ACC112 (cell line): ENCODE measurements at regions not wholly inside any gene's neighbourhood (a gene's known extent, or its start where the extent isn't known, plus 50 kb on each side); places are given as distances from the start of the nearest gene placed in this dataset.

ENCODE experiments used
- H2AFZ ChIP-seq: fragments of 200-600 bp; sonication (generic); one replicate; pipeline ENCODE4 v1.6.0; 2017; ENCODE audit warnings: antibody characterized with exemption, low read length; ENCODE audit not compliant: unreplicated experiment
- H3K27ac ChIP-seq: fragments of 200-600 bp; sonication (generic); 2 replicates; pipeline ENCODE4 v1.5.1; 2014; ENCODE audit warnings: low read depth, mild to moderate bottlenecking, antibody characterized with exemption, low read length, moderate library complexity
- H3K27me3 ChIP-seq: fragments of 200-600 bp; sonication (generic); 2 replicates; pipeline ENCODE4 v1.6.1; 2014; ENCODE audit warnings: mild to moderate bottlenecking, antibody characterized with exemption, low read length, moderate library complexity, mixed read lengths; ENCODE audit not compliant: insufficient read depth
- H3K36me3 ChIP-seq: fragments of 200-600 bp; sonication (generic); 2 replicates; pipeline ENCODE4 v1.6.1; 2016; ENCODE audit warnings: mild to moderate bottlenecking, antibody characterized with exemption, low read length, moderate library complexity, mixed read lengths; ENCODE audit not compliant: insufficient read depth
- H3K4me1 ChIP-seq: fragments of 200-600 bp; sonication (generic); one replicate; pipeline ENCODE4 v1.6.1; 2016; ENCODE audit warnings: low read length, mixed read lengths; ENCODE audit not compliant: insufficient read depth, unreplicated experiment, control insufficient read depth
- H3K4me3 ChIP-seq: fragments of 200-600 bp; sonication (generic); 2 replicates; pipeline ENCODE4 v1.5.1; 2014; ENCODE audit warnings: mild to moderate bottlenecking, low read depth, low read length
- H3K79me2 ChIP-seq: fragments of 200-600 bp; sonication (generic); one replicate; pipeline ENCODE4 v1.6.0; 2016; ENCODE audit warnings: low read length; ENCODE audit not compliant: control insufficient read depth, unreplicated experiment, insufficient read depth

DNA sequence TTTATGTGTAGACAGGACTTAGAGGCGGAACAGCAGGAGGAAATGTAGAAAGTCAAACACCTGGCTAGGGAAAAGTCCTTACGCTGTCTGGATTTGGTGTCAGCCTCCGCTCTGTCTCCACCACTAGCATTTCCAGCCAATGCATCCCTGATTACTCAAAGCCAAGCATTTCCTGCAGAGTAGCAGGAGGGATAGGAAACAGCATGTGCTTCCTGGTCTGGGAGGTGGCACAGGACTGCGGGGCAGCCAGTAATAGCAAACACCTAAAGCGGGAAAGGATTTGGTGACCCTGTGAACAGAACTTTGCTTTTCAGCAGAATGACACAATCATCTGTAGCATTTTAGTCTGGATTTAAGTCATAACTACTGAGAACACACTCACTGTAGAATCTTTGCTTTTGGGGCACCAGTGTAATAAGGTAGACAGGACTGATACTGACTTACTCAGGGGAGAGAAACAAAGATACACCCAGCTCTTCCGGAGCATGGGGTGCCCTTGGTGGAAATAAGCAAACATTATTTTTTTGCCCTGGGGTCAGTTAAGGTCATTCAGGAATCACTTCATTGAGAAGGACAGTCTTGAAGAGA is 133.3 kb upstream of the AHI1 start:
- Histone ChIP-seq H3K4me1 (no peaks in the 10 kb centered on the region), H3K27ac (no peak overlapping the region), H3K36me3 (no peaks in the 10 kb centered on the region), H3K27me3 (no peaks in the 10 kb centered on the region), H3K4me3 (no peak overlapping the region), H2AFZ (no peak overlapping the region), H3K79me2 (no peaks in the 10 kb centered on the region)

DNA sequence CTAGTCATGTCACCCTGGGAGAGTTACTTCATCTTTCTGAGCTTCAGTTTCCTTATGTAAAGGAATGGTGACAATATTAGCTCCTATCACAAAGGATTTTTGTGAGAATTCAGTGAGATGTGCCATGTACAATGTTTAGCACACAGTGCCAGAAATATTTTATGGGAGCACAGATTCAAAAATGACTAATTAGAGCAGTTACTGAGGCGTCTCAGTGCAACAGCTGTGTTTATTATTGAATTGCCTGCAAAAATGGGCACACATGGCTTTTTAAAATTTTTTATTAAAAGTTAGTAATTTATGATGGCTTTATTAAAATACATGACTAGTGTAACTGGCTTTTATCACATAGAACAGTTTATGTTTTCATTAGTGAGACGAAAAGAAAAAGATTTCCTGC is 134.3 kb upstream of the AHI1 start:
- no peaks in the 10 kb centered on the region for H3K36me3 ChIP-seq
- no peaks in the 10 kb centered on the region for H3K79me2 ChIP-seq
- no peak overlapping the region for H3K4me3 ChIP-seq
- no peaks in the 10 kb centered on the region for H3K27me3 ChIP-seq
- H2AFZ ChIP-seq: no peak overlapping the region
- H3K27ac ChIP-seq: no peak overlapping the region
- no peaks in the 10 kb centered on the region for H3K4me1 ChIP-seq

DNA sequence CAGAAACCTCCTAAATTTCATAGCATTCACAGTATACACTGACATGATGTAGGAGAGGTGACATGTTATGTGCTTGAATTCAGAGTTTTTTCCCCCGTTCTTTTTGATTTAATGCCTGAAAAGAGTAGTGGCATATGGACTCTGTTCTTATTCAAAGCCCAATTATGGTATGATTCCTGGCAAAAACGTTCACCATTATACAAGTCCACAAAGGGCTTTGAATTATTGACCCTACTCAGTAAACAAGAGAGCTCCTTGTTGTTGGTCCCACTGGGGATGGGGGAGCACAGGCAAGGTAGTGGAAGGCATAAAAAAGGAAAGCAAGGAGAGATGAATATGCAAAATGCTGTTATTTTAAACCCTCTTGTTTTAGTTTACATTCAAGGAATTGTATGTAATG is 136.0 kb upstream of the AHI1 start:
- Histone ChIP-seq H3K27ac (no peak overlapping the region), H3K4me1 (no peaks in the 10 kb centered on the region), H3K27me3 (no peaks in the 10 kb centered on the region), H3K4me3 (no peak overlapping the region), H2AFZ (no peak overlapping the region), H3K36me3 (no peaks in the 10 kb centered on the region), H3K79me2 (no peaks in the 10 kb centered on the region)

DNA sequence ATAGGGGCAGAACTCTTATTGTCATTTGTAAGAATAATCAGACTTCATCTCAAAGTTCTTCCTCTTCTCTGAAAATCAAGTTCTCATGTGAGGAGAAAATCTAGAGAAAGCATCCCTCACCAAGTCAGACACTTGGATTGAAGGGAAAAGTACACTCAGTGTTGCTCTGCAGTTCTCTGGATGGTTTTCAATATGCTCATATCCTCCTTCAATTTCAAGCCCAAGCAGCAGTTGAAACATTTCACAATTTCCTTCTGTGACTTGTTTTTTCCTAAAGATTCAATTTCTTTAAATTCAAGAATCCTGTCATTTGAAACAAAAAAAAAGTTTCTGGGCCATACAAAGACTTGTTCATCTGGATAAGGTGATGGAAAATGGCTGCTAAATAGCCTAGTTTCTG is 140.2 kb upstream of the AHI1 start:
- Histone ChIP-seq H3K27me3 (no peaks in the 10 kb centered on the region), H3K36me3 (no peaks in the 10 kb centered on the region), H3K4me3 (no peak overlapping the region), H3K4me1 (no peaks in the 10 kb centered on the region), H3K27ac (no peak overlapping the region), H3K79me2 (no peaks in the 10 kb centered on the region), H2AFZ (no peak overlapping the region)

DNA sequence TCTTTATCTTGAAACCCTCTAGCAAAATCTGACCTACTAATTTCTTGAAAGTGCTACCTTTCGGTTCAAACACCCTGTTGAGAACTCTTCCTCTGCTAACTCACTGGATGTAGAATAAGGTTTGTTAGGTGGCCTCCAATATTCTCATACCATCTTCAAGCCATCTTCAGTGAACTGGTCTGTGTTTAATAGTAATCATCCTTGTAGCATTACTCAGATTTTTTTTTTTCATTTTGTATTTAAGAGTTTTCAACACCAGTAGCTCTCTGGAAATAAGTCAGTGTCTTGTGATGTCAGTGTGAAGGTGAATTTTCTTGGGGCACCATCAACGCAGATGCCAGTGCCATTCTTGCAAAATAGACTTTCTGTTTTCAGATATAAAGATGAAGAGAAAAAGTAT is 140.6 kb upstream of the AHI1 start:
- Histone ChIP-seq H3K36me3 (no peaks in the 10 kb centered on the region), H3K79me2 (no peaks in the 10 kb centered on the region), H3K27me3 (no peaks in the 10 kb centered on the region), H3K27ac (no peak overlapping the region), H3K4me1 (no peaks in the 10 kb centered on the region), H3K4me3 (no peak overlapping the region), H2AFZ (no peak overlapping the region)

DNA sequence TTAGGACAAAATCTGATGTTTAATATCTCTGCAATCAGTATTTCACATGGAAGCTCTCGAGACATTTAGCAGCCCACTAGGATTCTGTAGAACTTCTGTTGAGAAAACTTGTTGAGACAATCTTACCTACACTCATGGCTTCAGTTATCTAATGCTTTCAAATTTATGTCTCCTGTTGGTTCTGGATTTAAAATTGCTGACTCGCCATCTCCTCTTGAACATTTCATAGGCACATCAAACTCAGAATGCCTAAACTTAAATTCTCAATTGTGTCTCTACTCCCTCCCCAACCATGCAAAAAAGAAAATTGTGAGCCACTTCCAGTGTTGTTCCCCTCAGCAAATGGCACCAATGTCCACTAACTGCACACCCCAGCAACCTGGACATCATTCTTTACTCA is 142.5 kb upstream of the AHI1 start:
- H3K36me3 ChIP-seq: no peaks in the 10 kb centered on the region
- H3K79me2 ChIP-seq: no peaks in the 10 kb centered on the region
- no peak overlapping the region for H3K27ac ChIP-seq
- no peak overlapping the region for H3K4me3 ChIP-seq
- H3K27me3 ChIP-seq: no peaks in the 10 kb centered on the region
- no peak overlapping the region for H2AFZ ChIP-seq
- H3K4me1 ChIP-seq: no peaks in the 10 kb centered on the region

DNA sequence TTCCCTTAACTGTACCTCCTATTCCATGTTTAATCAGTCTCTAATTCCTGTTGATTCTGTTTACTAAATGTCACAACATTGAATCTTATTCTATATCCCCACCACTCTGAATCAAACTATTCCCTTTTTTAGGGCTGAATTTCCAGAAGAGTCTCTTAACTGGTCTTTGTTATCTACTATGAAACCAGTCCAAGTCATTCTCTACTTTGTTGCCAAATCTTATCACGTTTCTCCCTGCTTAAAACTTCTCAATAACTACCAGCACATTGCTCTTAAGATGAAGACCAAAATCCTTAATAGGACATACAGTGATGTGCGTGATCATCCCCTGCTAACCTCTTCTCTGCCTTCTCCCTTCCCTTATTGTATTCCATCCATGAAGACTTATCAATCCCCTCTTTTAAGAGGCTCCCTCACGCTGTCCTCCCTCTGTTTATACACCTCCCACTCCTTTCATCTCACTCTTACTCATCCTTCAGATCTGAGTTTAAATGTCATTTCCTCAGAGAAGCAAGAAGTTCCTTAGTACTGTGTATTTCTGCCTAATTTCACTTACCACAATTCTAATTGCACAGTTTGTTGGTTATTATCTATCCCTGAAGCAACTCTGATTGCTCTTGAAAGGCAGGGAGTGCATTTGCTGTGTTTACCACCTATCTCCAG is 143.0 kb upstream of the AHI1 start:
- Histone ChIP-seq H3K27me3 (no peaks in the 10 kb centered on the region), H2AFZ (no peak overlapping the region), H3K27ac (no peak overlapping the region)

DNA sequence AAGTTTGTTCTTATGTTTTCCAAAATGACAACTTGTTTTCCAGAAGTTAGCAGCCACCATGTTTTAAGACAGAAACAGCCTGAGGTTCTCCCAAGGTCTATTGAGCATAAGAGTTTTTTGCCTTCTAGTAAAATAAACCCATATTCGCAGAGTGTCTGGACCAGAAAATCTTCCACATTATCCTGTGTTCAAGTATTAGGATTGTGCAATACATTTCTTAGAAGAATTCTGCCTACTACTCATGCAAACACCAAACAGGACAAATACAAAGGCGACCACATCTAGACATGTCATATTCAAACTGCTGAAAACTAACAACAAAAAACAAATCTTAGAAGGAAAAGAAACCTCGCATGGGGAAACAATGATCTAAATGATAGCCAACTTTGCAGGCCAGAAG is 145.4 kb upstream of the AHI1 start:
- Histone ChIP-seq H2AFZ (no peak overlapping the region), H3K36me3 (no peaks in the 10 kb centered on the region), H3K4me1 (no peaks in the 10 kb centered on the region), H3K27ac (no peak overlapping the region), H3K4me3 (no peak overlapping the region), H3K27me3 (no peaks in the 10 kb centered on the region), H3K79me2 (no peaks in the 10 kb centered on the region)

More for the DNA sequence above, 143.0 kb upstream of the AHI1 start:
- Histone ChIP-seq H3K79me2 (no peaks in the 10 kb centered on the region), H3K4me3 (no peak overlapping the region), H3K36me3 (no peaks in the 10 kb centered on the region), H3K4me1 (no peaks in the 10 kb centered on the region)

DNA sequence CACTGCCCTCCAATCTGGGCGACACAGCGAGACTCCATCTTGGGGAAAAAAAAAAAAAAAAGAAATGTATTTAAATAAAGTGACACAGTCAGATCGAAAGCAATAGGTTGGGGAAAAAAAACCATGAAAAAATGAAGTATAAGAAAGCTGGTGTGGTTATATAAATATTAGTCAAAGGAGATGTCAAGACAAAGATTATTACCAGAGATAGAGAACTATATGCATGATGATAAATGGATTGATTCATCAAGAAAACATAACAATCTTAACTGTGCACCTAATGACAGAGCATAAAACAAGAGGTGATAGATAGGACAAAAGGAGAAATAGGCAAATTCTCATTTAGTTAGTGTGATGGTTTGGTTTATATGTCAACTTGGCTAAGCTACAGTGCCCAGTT is 146.9 kb upstream of the AHI1 start:
- Histone ChIP-seq H3K27ac (no peak overlapping the region), H3K36me3 (no peaks in the 10 kb centered on the region), H2AFZ (no peak overlapping the region), H3K27me3 (no peaks in the 10 kb centered on the region), H3K4me1 (no peaks in the 10 kb centered on the region), H3K4me3 (no peak overlapping the region), H3K79me2 (no peaks in the 10 kb centered on the region)

DNA sequence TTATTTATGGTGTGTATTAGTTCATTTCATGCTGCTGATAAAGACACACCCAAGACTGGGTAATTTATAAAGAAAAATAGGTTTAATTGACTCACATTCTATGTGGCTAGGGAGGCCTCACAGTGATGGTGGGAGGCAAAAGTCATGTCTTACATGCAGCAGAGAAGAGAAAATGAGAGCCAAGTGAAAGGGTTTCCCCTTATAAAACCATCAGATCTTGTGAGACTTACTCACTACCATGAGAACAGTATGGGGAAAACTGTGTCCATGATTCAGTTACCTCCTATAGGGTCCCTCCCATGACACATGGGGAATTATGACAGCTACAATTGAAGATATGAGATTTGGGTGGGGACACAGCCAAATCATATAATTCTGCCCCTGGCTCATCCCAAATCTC is 150.0 kb upstream of the AHI1 start:
- no peak overlapping the region for H2AFZ ChIP-seq
- no peaks in the 10 kb centered on the region for H3K4me1 ChIP-seq
- H3K27ac ChIP-seq: no peak overlapping the region
- H3K4me3 ChIP-seq: no peak overlapping the region
- no peaks in the 10 kb centered on the region for H3K27me3 ChIP-seq
- no peaks in the 10 kb centered on the region for H3K79me2 ChIP-seq
- no peaks in the 10 kb centered on the region for H3K36me3 ChIP-seq

DNA sequence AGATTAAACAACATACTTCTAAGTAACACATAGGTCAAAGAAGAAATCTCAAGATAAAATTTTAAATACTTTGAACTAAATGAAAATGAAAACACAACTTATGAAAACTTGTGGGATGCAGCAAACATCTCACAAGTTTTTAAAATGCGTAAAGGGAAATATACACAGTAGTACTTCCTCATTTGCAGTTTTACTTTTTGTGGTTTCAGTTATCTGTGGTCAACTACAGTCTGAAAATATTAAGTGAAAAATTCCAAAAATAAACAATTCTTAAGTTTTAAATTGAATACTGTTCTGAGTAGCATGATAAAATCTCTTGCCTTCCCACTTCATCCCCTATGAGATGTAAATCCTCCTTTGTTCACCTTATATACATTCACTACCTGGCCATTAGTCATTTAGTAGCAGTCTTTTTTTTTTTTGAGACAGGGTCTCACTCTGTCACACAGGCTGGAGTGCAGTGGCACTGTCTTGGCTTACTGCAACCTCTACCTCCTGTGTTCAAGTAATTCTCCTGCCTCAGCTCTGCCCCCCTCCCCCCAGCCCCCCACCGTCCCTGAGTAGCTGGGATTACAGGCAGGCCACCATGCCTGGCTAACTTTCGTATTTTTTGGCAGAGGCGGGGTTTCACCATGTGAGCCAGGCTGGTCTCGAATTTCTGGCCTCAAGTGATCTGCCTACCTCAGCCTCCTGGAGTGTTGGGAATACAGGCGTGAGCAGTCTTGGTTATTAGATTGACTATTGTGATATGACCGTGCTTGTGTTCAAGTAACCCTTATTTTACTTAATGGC is 154.6 kb upstream of the AHI1 start:
- Histone ChIP-seq H3K79me2 (no peaks in the 10 kb centered on the region), H3K4me3 (no peak overlapping the region), H3K27ac (no peak overlapping the region), H3K36me3 (no peaks in the 10 kb centered on the region), H3K4me1 (no peaks in the 10 kb centered on the region), H3K27me3 (no peaks in the 10 kb centered on the region), H2AFZ (no peak overlapping the region)
